GM13977 (cell line): ENCODE measurements at regions not wholly inside any gene's neighbourhood (a gene's known extent, or its start where the extent isn't known, plus 50 kb on each side); places are given as distances from the start of the nearest gene placed in this dataset.

ENCODE experiments used
- DNase-seq: peaks from one replicate; pipeline ENCODE4 v3.0.0; 2012; ENCODE audit warnings: low spot score
- in situ Hi-C: fragments of 300-500 bp; cut with MboI; formaldehyde crosslinking; loops from one replicate; pipeline ENCODE4 v1.12.0; 2022; ENCODE audit warnings: low sequenced_read_pairs, low pct_unique_long_range_greater_than_20kb, mixed read lengths, inconsistent platforms; ENCODE audit not compliant: unreplicated experiment
- TF ChIP-seq, protein P1 (sequence below): IDR thresholded peaks from 2 replicates; pipeline ENCODE4 v1.5.1; 2012; ENCODE audit warnings: mild to moderate bottlenecking, control low read depth; ENCODE audit not compliant: insufficient read depth; ENCODE audit errors: extremely low read depth, missing control alignments

DNA sequence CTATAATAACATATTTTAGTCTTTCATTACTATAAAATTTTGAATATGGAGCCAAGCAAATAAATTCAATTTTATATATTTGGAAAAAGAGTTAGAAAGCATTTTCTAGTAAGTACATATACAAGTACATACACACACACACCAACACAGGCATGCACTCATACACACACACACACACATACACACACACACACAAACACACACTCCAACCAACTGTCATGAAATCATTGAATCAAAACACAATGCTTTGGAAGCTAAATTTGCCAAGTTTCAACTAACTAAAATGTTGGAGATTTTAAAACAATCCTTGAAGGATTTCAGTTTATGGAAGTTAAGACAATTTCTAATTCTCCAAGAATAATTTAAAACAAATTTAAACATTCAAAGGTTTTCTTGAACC is 283.2 kb downstream of the TAF11L14 start:
- DNase-seq, result no peak
- TF ChIP-seq, protein P1, sequence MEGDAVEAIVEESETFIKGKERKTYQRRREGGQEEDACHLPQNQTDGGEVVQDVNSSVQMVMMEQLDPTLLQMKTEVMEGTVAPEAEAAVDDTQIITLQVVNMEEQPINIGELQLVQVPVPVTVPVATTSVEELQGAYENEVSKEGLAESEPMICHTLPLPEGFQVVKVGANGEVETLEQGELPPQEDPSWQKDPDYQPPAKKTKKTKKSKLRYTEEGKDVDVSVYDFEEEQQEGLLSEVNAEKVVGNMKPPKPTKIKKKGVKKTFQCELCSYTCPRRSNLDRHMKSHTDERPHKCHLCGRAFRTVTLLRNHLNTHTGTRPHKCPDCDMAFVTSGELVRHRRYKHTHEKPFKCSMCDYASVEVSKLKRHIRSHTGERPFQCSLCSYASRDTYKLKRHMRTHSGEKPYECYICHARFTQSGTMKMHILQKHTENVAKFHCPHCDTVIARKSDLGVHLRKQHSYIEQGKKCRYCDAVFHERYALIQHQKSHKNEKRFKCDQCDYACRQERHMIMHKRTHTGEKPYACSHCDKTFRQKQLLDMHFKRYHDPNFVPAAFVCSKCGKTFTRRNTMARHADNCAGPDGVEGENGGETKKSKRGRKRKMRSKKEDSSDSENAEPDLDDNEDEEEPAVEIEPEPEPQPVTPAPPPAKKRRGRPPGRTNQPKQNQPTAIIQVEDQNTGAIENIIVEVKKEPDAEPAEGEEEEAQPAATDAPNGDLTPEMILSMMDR, result no peak
- in situ Hi-C loops, result no loop called here

DNA sequence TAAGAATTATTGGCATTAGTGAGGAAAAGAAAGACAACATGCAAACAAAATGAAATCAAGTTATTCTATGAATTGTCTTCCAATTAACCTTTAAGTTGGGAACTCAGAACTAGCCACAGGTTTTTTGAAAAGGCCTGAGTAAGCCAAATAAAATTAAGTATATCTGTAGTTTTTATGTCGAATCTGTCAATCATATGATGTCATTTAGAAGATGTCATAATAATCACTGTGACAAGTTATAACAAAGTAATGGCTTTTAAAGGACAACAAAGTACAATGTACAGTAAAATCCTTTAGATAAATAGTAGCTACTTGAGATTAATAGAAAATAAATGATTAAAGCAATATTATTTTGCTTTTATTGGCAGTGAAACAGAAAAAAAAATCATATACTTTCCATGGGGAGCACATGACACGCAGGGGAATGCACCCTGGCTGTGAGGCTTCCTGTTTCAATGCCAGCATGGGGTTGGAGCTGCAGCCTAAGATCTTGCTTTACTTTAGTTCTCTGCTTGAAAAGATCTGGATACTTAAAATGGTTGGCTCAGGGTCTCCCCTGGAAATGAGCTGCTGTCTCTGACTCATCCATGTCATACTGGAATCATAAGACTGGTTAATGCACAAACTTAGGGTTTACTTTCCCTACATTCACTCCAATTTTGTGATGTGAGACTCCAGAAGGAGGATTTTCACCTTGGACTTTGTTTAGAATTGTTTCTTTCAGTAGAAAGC is 284.3 kb downstream of the TAF11L14 start:
- no peak for DNase-seq
- in situ Hi-C loops, result no loop called here

DNA sequence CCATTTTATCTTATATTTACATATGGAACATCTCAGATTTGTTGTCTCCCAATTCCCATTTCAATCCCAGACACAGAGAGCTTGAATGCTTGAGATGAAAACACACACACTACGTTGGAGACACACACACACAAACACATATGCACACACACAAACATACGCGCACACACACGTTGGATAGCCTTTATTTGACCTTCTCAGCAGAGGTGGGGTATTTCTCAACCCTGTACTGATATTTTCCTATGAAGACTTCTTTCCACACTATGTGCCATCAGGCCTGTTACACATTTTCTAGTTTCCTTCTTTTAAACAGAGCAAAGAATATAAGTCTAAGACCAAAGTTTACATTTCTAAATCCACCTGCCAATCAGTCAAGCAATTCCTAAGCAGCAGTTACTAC is 291.0 kb downstream of the TAF11L14 start:
- in situ Hi-C loops, result no loop called here
- TF ChIP-seq, protein P1, result no peak
- no peak for DNase-seq

More for the DNA sequence above, 284.3 kb downstream of the TAF11L14 start:
- TF ChIP-seq, protein P1, result no peak

DNA sequence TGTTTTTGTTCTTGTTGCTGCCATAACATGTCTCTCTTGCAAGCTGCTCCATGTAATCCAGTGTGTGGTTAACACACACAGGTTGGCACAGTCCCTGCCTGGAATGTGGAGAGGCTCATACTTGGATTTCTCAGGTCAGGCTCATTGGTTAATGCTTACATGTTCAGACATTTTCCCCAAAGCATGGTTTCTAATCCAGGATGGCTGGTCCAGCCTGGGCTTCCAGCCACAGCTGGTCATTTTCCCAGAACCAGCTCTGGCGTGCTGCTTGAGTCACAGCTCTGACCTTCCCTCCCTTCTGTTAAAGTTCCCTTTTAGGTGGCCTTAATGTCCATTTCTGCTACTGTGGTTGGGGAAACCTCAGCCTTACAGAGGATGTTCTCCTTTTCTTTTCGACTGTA is 294.3 kb downstream of the TAF11L14 start:
- DNase-seq, result no peak
- TF ChIP-seq, protein P1, result no peak
- in situ Hi-C loops, result no loop called here

DNA sequence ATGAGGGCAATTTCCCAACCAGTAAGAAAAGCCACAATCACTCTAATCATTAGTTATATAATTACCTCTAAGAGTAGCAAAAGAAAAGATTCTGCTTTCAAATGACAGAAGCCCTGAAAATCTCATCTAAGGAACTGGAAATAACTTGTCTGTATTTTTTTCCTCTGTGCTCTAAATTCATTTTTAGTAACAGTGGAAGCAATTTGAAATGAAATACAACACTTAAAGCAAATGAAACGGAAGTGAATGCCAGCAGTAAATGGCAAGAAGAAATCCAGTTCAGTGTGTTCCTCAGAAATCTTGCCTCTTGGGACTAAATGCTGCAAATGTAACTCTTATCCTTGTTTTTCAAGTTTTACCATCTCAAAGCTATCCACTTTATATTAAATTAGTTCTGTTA is 294.9 kb downstream of the TAF11L14 start:
- in situ Hi-C loops, result no loop called here
- no peak for DNase-seq
- TF ChIP-seq, protein P1, result no peak

DNA sequence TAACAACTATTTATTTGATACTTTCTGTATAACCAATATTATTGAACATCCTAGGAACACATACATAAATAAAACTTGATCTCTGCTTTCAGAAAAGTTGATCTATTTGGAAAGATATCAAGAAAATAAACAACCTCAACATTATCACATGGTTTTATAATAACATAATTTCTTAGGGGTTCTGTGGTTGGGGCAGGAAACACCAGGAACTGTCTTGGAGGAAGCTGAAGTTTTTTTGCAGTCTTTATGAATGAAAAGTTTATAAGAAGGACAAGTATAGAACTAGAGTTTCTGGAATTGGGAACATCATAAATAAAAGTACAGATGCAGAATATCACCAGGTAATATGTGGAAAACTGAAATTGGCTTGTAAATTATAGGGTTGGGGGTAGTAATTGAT is 296.1 kb downstream of the TAF11L14 start:
- in situ Hi-C loops, result no loop called here
- no peak for DNase-seq
- TF ChIP-seq, protein P1, result no peak
